ENCODE measurements at regions not wholly inside any gene's neighbourhood (a gene's known extent, or its start where the extent isn't known, plus 50 kb on each side); places are given as distances from the start of the nearest gene placed in this dataset.

- Histone ChIP-seq H3K9me3 (no peaks in the 10 kb centered on the region), H3K36me3 (no peaks in the 10 kb centered on the region), H3K4me1 (ENCODE audit: insufficient read depth) (no peaks in the 10 kb centered on the region), H3K4me3 (no peak overlapping the region), H3K27ac (no peak overlapping the region), H3K27me3 (no peaks in the 10 kb centered on the region)
- no peak for TF ChIP-seq CTCF (IDR thresholded peaks at IDR 0.05)
- no peak for TF ChIP-seq POLR2A (IDR thresholded peaks at IDR 0.05)
- TF ChIP-seq EP300 (IDR thresholded peaks at IDR 0.05): no peak
- intact Hi-C loops (cut with DNase I): no loop called here
- peak; percentile 6 to 26 (median 22) for DNase-seq
- WGBS, 3 donors: 9 to 12% (median 11%) methylated on average over 8 of the region's 8 CpGs
Measured at GRCh38 chr4:104064646-104065577, 345.1 kb upstream of the TACR3 start.

DNA sequence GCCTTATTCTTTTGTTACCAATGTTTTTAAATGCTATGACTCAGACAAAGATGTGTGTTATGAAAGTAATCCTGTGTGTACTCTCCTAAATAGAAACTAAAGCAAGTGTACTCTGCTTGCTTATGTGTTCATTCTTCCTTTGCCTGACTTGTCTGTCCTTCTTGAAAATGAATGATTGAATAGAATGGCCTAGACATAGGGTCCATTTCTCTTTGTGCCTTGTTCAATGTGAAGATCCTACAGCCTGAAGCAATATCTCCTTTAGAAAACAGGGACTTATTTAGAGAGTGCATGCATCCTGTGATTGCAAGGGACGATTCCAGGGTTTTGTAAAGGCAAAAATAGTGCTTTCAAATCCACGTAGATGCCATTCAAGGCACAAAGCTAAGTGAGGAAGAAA, 343.6 kb upstream of the TACR3 start:
- intact Hi-C loops (cut with DNase I): no loop called here
- DNase-seq: no peak
- WGBS, 3 donors: 58 to 68% (median 68%) methylated on average over 2 of the region's 2 CpGs
- no peak for TF ChIP-seq CTCF (IDR thresholded peaks at IDR 0.05)
- TF ChIP-seq POLR2A (IDR thresholded peaks at IDR 0.05): no peak
- TF ChIP-seq EP300 (IDR thresholded peaks at IDR 0.05): no peak
- no peaks in the 10 kb centered on the region for H3K27me3 ChIP-seq
- H3K27ac ChIP-seq: no peak overlapping the region
- no peaks in the 10 kb centered on the region for H3K36me3 ChIP-seq
- H3K9me3 ChIP-seq: no peaks in the 10 kb centered on the region
- no peaks in the 10 kb centered on the region for H3K4me1 ChIP-seq (ENCODE audit: insufficient read depth)
- no peak overlapping the region for H3K4me3 ChIP-seq

DNA sequence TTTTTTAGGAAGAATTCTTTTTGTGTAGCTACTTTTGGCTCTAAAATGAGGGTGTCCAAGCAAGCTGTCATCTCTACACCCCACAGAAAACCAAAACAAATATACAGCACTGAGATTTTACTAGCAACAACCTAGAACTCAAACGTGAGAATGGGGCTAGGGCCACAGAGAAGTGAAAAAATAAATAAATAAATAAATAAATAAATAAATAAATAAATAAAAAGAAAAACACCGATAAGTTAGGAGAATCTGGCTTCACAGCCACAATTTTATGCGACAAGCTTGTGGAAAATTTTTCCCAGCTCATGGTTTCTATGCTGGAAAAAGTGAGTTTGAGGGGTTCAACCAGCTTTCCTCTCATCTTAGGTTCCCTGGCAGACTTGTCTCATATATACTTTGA, 324.6 kb upstream of the TACR3 start:
- H3K27me3 ChIP-seq: no peaks in the 10 kb centered on the region
- no peak overlapping the region for H3K4me3 ChIP-seq
- no peaks in the 10 kb centered on the region for H3K36me3 ChIP-seq
- no peak for DNase-seq
- intact Hi-C loops (cut with DNase I): no loop called here
- WGBS, 3 donors: 67 to 76% (median 67%) methylated on average over 3 of the region's 3 CpGs
- H3K4me1 ChIP-seq (ENCODE audit: insufficient read depth): no peaks in the 10 kb centered on the region
- no peak overlapping the region for H3K27ac ChIP-seq
- TF ChIP-seq CTCF (IDR thresholded peaks at IDR 0.05) (no peak), EP300 (IDR thresholded peaks at IDR 0.05) (no peak), POLR2A (IDR thresholded peaks at IDR 0.05) (no peak)
- H3K9me3 ChIP-seq: no peaks in the 10 kb centered on the region

- Histone ChIP-seq H3K4me3 (no peak overlapping the region), H3K36me3 (no peaks in the 10 kb centered on the region), H3K27me3 (no peaks in the 10 kb centered on the region), H3K4me1 (ENCODE audit: insufficient read depth) (no peaks in the 10 kb centered on the region), H3K27ac (no peak overlapping the region), H3K9me3 (no peaks in the 10 kb centered on the region)
- TF ChIP-seq POLR2A (IDR thresholded peaks at IDR 0.05) (no peak), EP300 (IDR thresholded peaks at IDR 0.05) (no peak), CTCF (IDR thresholded peaks at IDR 0.05) (no peak)
- DNase-seq: no peak
- WGBS, 3 donors: 43 to 49% (median 49%) methylated on average over 5 of the region's 5 CpGs
- intact Hi-C loops (cut with DNase I): no loop called here
Measured at GRCh38 chr4:104032896-104033295, 313.1 kb upstream of the TACR3 start.

Measured in ovary (tissue), 7 donors.